NCI-H146 (cell line): ENCODE measurements at regions not wholly inside any gene's neighbourhood (a gene's known extent, or its start where the extent isn't known, plus 50 kb on each side); places are given as distances from the start of the nearest gene placed in this dataset.

Source experiments
- DNase-seq: peaks from one replicate; lab custom pipeline; 2025; lab: John Stamatoyannopoulos, UW

- DNase-seq, result no peak
Observed at GRCh38 chr11:104246590-104246989, 82.6 kb upstream of the PDGFD start.

GRCh38 chr11:104238916-104239315 is 75.0 kb upstream of the PDGFD start:
- DNase-seq, result no peak

GRCh38 chr11:104225047-104225446 is 61.1 kb upstream of the PDGFD start:
- DNase-seq, result no peak

GRCh38 chr11:104222464-104222863 is 58.5 kb upstream of the PDGFD start:
- DNase-seq, result no peak

GRCh38 chr11:104221455-104221854 is 57.5 kb upstream of the PDGFD start:
- no peak for DNase-seq

- no peak for DNase-seq
Observed at GRCh38 chr11:104219096-104219495, 55.1 kb upstream of the PDGFD start.

GRCh38 chr11:104214517-104214916 is 50.6 kb upstream of the PDGFD start:
- DNase-seq, result no peak
